Endodermal cell (in vitro differentiated cells): ENCODE measurements at regions not wholly inside any gene's neighbourhood (a gene's known extent, or its start where the extent isn't known, plus 50 kb on each side); places are given as distances from the start of the nearest gene placed in this dataset.

Experiments used
- DNase-seq: peaks from one replicate; pipeline ENCODE4 v3.0.0-alpha.2; 2017
- H3K27ac ChIP-seq: 2 replicates; pipeline ENCODE4 v1.5.1; 2013; ENCODE audit warnings: mild to moderate bottlenecking, low read depth, low read length, moderate library complexity
- H3K27me3 ChIP-seq: 2 replicates; pipeline ENCODE4 v1.6.1; 2013; ENCODE audit warnings: mild to moderate bottlenecking, low read length, moderate library complexity; ENCODE audit not compliant: insufficient read depth, control insufficient read depth, poor library complexity, severe bottlenecking
- H3K36me3 ChIP-seq: 2 replicates; pipeline ENCODE4 v1.7.0; 2013; ENCODE audit warnings: mild to moderate bottlenecking, low read length, moderate library complexity; ENCODE audit not compliant: control insufficient read depth, insufficient read depth
- H3K4me1 ChIP-seq: one replicate; pipeline ENCODE4 v1.7.0; 2013; ENCODE audit warnings: low read length; ENCODE audit not compliant: control insufficient read depth, insufficient read depth
- H3K4me3 ChIP-seq: 2 replicates; pipeline ENCODE4 v1.5.1; 2013; ENCODE audit warnings: mild to moderate bottlenecking, low read length, moderate library complexity
- H3K9ac ChIP-seq: 2 replicates; pipeline ENCODE4 v1.6.1; 2013; ENCODE audit warnings: mild to moderate bottlenecking, low read length, moderate library complexity; ENCODE audit not compliant: poor library complexity, severe bottlenecking; ENCODE audit errors: extremely low read depth
- H3K9me3 ChIP-seq: 2 replicates; pipeline ENCODE4 v1.6.1; 2013; ENCODE audit warnings: mild to moderate bottlenecking, low read length, moderate library complexity; ENCODE audit not compliant: control insufficient read depth
- H3K27ac Mint-ChIP-seq: 2 replicates; pipeline ENCODE4 v1.8.0; 2020; ENCODE audit warnings: mixed read lengths
- H3K27me3 Mint-ChIP-seq: 2 replicates; pipeline ENCODE4 v1.8.0; 2021; ENCODE audit warnings: mild to moderate bottlenecking, mixed read lengths; ENCODE audit not compliant: insufficient read depth
- H3K36me3 Mint-ChIP-seq: 2 replicates; pipeline ENCODE4 v1.8.0; 2020; ENCODE audit warnings: low read depth, mixed read lengths
- H3K4me1 Mint-ChIP-seq: 2 replicates; pipeline ENCODE4 v1.8.0; 2020; ENCODE audit warnings: mixed read lengths
- H3K4me3 Mint-ChIP-seq: 2 replicates; pipeline ENCODE4 v1.8.0; 2020; ENCODE audit warnings: mild to moderate bottlenecking, moderate library complexity, mixed read lengths
- H3K9me3 Mint-ChIP-seq: 2 replicates; pipeline ENCODE4 v1.8.0; 2020; ENCODE audit warnings: mild to moderate bottlenecking, mixed read lengths
- WGBS, 2 experiments: methylation state at CpG; one replicate each; pipeline versions ENCODE4 v1.1.5 to v1.1.7; 2013; ENCODE audit warnings: missing lambda C conversion rate in 2 of 2, mixed read lengths in 1 of 2; ENCODE audit not compliant: insufficient coverage in 1 of 2, insufficient read length in 1 of 2; 5-methylcytosine and 5-hydroxymethylcytosine counted together
- TF ChIP-seq, protein P1 (sequence below): fragments of 200-600 bp; sonication (generic); conservative IDR thresholded peaks from 2 replicates; pipeline ENCODE4 v1.5.0; 2021; ENCODE audit warnings: antibody characterized with exemption, mild to moderate bottlenecking

GRCh38 chr10:108462005-108462404, 1297.5 kb upstream of the SORCS1 start:
- no peak for DNase-seq
- 88% methylated on average over 1 of the region's 2 CpGs; no CpG with 5 or more reads in 1 of the 2 experiments for WGBS, 2 experiments

DNA sequence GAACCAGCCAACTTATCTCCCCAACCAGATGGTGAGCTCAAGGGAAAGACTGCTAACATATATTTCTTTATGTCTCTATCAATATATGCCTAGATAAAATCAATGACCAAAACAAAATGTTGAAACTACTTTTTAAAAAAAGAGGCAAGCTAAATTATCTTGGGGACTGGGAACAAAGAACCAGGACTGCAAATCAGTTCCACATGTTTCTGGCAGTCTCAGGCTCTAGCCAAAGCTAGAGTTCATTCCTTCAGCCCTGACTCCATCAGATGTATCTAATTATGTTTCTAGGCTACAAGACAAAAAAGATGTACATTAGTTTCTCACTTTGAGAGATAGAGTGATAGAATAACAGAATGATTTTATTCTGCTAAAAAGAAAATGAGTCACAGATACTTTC, 1290.3 kb upstream of the SORCS1 start:
- Mint-ChIP-seq H3K36me3 (no peaks in the 10 kb centered on the region), H3K27me3 (peaks cover 6% of the 10 kb centered on the region), H3K4me3 (no peak overlapping the region), H3K9me3 (no peaks in the 10 kb centered on the region), H3K4me1 (no peaks in the 10 kb centered on the region), H3K27ac (no peak overlapping the region)
- TF ChIP-seq, protein P1, sequence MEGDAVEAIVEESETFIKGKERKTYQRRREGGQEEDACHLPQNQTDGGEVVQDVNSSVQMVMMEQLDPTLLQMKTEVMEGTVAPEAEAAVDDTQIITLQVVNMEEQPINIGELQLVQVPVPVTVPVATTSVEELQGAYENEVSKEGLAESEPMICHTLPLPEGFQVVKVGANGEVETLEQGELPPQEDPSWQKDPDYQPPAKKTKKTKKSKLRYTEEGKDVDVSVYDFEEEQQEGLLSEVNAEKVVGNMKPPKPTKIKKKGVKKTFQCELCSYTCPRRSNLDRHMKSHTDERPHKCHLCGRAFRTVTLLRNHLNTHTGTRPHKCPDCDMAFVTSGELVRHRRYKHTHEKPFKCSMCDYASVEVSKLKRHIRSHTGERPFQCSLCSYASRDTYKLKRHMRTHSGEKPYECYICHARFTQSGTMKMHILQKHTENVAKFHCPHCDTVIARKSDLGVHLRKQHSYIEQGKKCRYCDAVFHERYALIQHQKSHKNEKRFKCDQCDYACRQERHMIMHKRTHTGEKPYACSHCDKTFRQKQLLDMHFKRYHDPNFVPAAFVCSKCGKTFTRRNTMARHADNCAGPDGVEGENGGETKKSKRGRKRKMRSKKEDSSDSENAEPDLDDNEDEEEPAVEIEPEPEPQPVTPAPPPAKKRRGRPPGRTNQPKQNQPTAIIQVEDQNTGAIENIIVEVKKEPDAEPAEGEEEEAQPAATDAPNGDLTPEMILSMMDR, result no peak
- no peak for DNase-seq
- no peak overlapping the region for H3K9ac ChIP-seq
- no peaks in the 10 kb centered on the region for H3K36me3 ChIP-seq
- no peak overlapping the region for H3K4me3 ChIP-seq
- no peaks in the 10 kb centered on the region for H3K4me1 ChIP-seq
- peaks cover 11% of the 10 kb centered on the region for H3K9me3 ChIP-seq
- H3K27ac ChIP-seq, result no peak overlapping the region
- H3K27me3 ChIP-seq, result no peaks in the 10 kb centered on the region

More at GRCh38 chr10:108462005-108462404, 1297.5 kb upstream of the SORCS1 start:
- TF ChIP-seq, protein P1, result no peak
- Mint-ChIP-seq H3K4me3 (no peak overlapping the region), H3K36me3 (no peaks in the 10 kb centered on the region), H3K27ac (no peak overlapping the region), H3K27me3 (peaks cover 30% of the 10 kb centered on the region), H3K9me3 (no peaks in the 10 kb centered on the region), H3K4me1 (no peaks in the 10 kb centered on the region)
- Histone ChIP-seq H3K36me3 (no peaks in the 10 kb centered on the region), H3K4me3 (no peak overlapping the region), H3K4me1 (no peaks in the 10 kb centered on the region), H3K9me3 (no peaks in the 10 kb centered on the region), H3K9ac (no peak overlapping the region), H3K27ac (no peak overlapping the region), H3K27me3 (peaks cover 26% of the 10 kb centered on the region)

GRCh38 chr10:108454224-108454623, 1289.7 kb upstream of the SORCS1 start:
- Mint-ChIP-seq H3K4me1 (no peaks in the 10 kb centered on the region), H3K4me3 (no peak overlapping the region), H3K9me3 (no peaks in the 10 kb centered on the region), H3K36me3 (no peaks in the 10 kb centered on the region), H3K27ac (no peak overlapping the region), H3K27me3 (peaks cover 6% of the 10 kb centered on the region)
- H3K36me3 ChIP-seq, result no peaks in the 10 kb centered on the region
- peaks cover 11% of the 10 kb centered on the region for H3K9me3 ChIP-seq
- no peak overlapping the region for H3K9ac ChIP-seq
- no peaks in the 10 kb centered on the region for H3K4me1 ChIP-seq
- TF ChIP-seq, protein P1, result no peak
- no peaks in the 10 kb centered on the region for H3K27me3 ChIP-seq
- no peak for DNase-seq
- no peak overlapping the region for H3K4me3 ChIP-seq
- H3K27ac ChIP-seq, result no peak overlapping the region
- WGBS, 2 experiments, result 68% methylated on average over 3 of the region's 3 CpGs; no CpG with 5 or more reads in 1 of the 2 experiments
